Right lobe of liver (tissue), 4 donors: ENCODE measurements at regions not wholly inside any gene's neighbourhood (a gene's known extent, or its start where the extent isn't known, plus 50 kb on each side); places are given as distances from the start of the nearest gene placed in this dataset.

Experiments used
- POLR2A ChIP-seq: fragments of 450-650 bp; IDR thresholded peaks from one replicate; pipeline ENCODE4 v1.6.1; 2017; ENCODE audit warnings: antibody characterized with exemption, mild to moderate bottlenecking
- TF ChIP-seq, protein P1 (sequence below), 4 donors: fragments of 200-600 bp in 3 of 4; fragments of 450-650 bp in 1 of 4; IDR thresholded peaks; one replicate each; pipeline versions ENCODE4 v1.5.1 to v1.8.0; 2016 to 2022; ENCODE audit warnings: antibody characterized with exemption in 4 of 4, mild to moderate bottlenecking in 2 of 4
- donor health status: DM: no; HTN: no; CAD: no.
- donor health status: DM: no; HTN: no; CAD: no.
- donor health status: DM: no; HTN: yes; CAD: no.

DNA sequence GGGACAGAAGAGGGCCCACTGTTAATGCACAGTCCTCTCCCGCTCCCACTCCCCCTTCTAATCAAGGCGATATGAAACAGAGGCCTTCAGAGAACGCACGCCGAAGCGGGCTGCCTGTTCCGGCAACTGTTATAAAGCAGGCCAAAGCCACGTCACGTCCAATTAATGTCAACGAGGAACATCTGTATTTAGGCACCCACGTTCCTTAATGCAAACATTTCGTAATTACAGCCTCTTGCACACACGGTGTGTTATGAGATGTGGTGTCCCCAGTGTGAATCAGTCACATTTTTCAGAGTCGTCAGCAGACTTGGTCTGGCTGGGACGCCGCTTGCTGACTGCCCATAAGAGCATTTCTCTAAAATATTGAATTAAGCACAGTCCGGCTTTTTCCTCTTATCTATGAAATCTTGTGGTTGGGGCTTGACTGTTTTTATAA is 339.0 kb downstream of the NSG2 start:
- TF ChIP-seq, protein P1, sequence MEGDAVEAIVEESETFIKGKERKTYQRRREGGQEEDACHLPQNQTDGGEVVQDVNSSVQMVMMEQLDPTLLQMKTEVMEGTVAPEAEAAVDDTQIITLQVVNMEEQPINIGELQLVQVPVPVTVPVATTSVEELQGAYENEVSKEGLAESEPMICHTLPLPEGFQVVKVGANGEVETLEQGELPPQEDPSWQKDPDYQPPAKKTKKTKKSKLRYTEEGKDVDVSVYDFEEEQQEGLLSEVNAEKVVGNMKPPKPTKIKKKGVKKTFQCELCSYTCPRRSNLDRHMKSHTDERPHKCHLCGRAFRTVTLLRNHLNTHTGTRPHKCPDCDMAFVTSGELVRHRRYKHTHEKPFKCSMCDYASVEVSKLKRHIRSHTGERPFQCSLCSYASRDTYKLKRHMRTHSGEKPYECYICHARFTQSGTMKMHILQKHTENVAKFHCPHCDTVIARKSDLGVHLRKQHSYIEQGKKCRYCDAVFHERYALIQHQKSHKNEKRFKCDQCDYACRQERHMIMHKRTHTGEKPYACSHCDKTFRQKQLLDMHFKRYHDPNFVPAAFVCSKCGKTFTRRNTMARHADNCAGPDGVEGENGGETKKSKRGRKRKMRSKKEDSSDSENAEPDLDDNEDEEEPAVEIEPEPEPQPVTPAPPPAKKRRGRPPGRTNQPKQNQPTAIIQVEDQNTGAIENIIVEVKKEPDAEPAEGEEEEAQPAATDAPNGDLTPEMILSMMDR (IDR thresholded peaks at IDR 0.05), result no peak
- TF ChIP-seq POLR2A, result no peak
